Left ventricle myocardium inferior (tissue), 1 donor: ENCODE measurements at regions not wholly inside any gene's neighbourhood (a gene's known extent, or its start where the extent isn't known, plus 50 kb on each side); places are given as distances from the start of the nearest gene placed in this dataset.

Source experiments
- DNase-seq: peaks from one replicate; pipeline ENCODE4 v3.0.0-alpha.2; 2020
- H3K27ac ChIP-seq: fragments of 200-600 bp; replicated peaks from 2 replicates; pipeline ENCODE4 v1.8.0; 2021
- H3K27me3 ChIP-seq: fragments of 200-600 bp; 2 replicates; pipeline ENCODE4 v1.8.0; 2021; ENCODE audit warnings: low read depth
- H3K36me3 ChIP-seq: fragments of 200-600 bp; 2 replicates; pipeline ENCODE4 v1.8.0; 2021
- H3K4me1 ChIP-seq: fragments of 200-600 bp; 2 replicates; pipeline ENCODE4 v1.8.0; 2021
- H3K4me3 ChIP-seq: fragments of 200-600 bp; 2 replicates; pipeline ENCODE4 v1.8.0; 2021; ENCODE audit warnings: mild to moderate bottlenecking, moderate library complexity
- H3K9me3 ChIP-seq: fragments of 200-600 bp; replicated peaks from 2 replicates; pipeline ENCODE4 v1.8.0; 2021
- CTCF ChIP-seq: fragments of 200-600 bp; IDR thresholded peaks from 2 replicates; pipeline ENCODE4 v1.8.0; 2021; ENCODE audit warnings: antibody characterized with exemption, mild to moderate bottlenecking, borderline replicate concordance
- intact Hi-C: fragments of 100-400 bp; cut with micrococcal nuclease; formaldehyde crosslinking; loops from one replicate; pipeline ENCODE4 v1.11.0; 2022
- donor health status: DM: no; HTN: yes; CAD: no; lungs with severe emphysema.

DNA sequence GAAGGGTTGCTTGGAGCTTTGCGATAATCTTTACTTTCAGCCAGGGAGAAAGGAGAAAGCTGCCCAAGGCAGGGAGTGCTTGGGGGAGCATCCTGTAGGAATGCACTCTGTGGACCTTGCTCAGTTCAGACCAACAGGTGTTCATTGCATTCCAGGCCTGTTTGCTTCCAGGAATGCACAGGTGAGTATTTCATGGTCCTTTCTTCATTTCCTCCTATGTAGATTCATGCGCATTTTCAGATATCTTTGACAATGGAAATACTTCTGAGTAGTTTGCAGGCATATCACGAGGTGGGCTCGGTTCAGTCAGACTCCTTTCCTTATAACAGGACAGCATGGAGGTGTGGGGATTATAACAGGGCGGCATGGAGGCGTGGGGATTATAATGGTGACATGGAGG lies 254.8 kb downstream of the FGF9 start:
- no peaks in the 10 kb centered on the region for H3K4me1 ChIP-seq
- H3K27ac ChIP-seq, result no peak overlapping the region
- intact Hi-C loops, result no loop called here
- H3K9me3 ChIP-seq, result no peaks in the 10 kb centered on the region
- TF ChIP-seq CTCF, result no peak
- no peak for DNase-seq
- H3K4me3 ChIP-seq, result no peak overlapping the region
- H3K36me3 ChIP-seq, result no peaks in the 10 kb centered on the region
- peaks cover 10% of the 10 kb centered on the region for H3K27me3 ChIP-seq

- TF ChIP-seq CTCF, result no peak
- Histone ChIP-seq H3K9me3 (no peaks in the 10 kb centered on the region), H3K36me3 (no peaks in the 10 kb centered on the region), H3K4me1 (no peaks in the 10 kb centered on the region), H3K4me3 (no peak overlapping the region), H3K27me3 (no peaks in the 10 kb centered on the region), H3K27ac (no peak overlapping the region)
- DNase-seq, result no peak
- intact Hi-C loops, result no loop called here
These were observed 258.5 kb downstream of the FGF9 start for GRCh38 chr13:21929400-21929799.

- Histone ChIP-seq H3K27me3 (peaks cover 5% of the 10 kb centered on the region), H3K36me3 (no peaks in the 10 kb centered on the region), H3K4me3 (no peak overlapping the region), H3K27ac (no peak overlapping the region), H3K4me1 (no peaks in the 10 kb centered on the region), H3K9me3 (no peaks in the 10 kb centered on the region)
- intact Hi-C loops, result no loop called here
- DNase-seq, result no peak
- TF ChIP-seq CTCF, result no peak
These were observed 259.7 kb downstream of the FGF9 start for GRCh38 chr13:21930536-21930935.

GRCh38 chr13:21932578-21932977 lies 261.7 kb downstream of the FGF9 start:
- intact Hi-C loops, result no loop called here
- no peak overlapping the region for H3K4me3 ChIP-seq

GRCh38 chr13:21932996-21933395 lies 262.1 kb downstream of the FGF9 start:
- H3K36me3 ChIP-seq, result no peaks in the 10 kb centered on the region
- no peak overlapping the region for H3K27ac ChIP-seq
- H3K4me3 ChIP-seq, result no peak overlapping the region
- no peak for TF ChIP-seq CTCF
- no peaks in the 10 kb centered on the region for H3K9me3 ChIP-seq
- peaks cover 8% of the 10 kb centered on the region for H3K27me3 ChIP-seq
- DNase-seq, result no peak
- H3K4me1 ChIP-seq, result no peaks in the 10 kb centered on the region
- intact Hi-C loops, result no loop called here

More at GRCh38 chr13:21932578-21932977, 261.7 kb downstream of the FGF9 start:
- Histone ChIP-seq H3K9me3 (no peaks in the 10 kb centered on the region), H3K27ac (no peak overlapping the region), H3K4me1 (no peaks in the 10 kb centered on the region), H3K27me3 (peaks cover 8% of the 10 kb centered on the region), H3K36me3 (no peaks in the 10 kb centered on the region)
- TF ChIP-seq CTCF, result no peak
- DNase-seq, result no peak

DNA sequence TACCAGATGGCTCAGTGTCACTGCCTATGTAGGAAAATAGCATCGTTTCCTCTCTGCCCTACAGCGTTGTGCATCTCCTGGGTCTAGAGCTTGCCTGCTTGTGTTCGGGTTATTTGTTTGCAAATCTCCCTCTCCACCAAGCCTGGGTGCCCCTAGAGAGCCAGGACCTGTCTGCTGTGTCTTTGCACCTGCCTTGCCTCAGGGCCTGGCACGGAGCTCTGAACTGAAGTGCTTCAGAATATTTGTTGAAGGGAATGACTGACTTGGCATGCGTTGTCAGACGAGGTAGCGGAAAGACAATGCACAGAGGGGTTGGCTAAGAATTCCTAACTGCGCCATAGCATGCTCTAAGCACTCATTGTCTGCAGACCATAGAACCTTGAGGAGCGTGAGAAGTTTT lies 263.4 kb downstream of the FGF9 start:
- H3K9me3 ChIP-seq, result no peaks in the 10 kb centered on the region
- H3K36me3 ChIP-seq, result no peaks in the 10 kb centered on the region
- intact Hi-C loops, result no loop called here
- no peak for DNase-seq
- no peaks in the 10 kb centered on the region for H3K4me1 ChIP-seq
- peaks cover 8% of the 10 kb centered on the region for H3K27me3 ChIP-seq
- H3K27ac ChIP-seq, result no peak overlapping the region
- no peak overlapping the region for H3K4me3 ChIP-seq
- TF ChIP-seq CTCF, result no peak
